Activated B cell treated with CpG ODN at 0.5 μM for 24 hours (primary cell): ENCODE measurements at regions not wholly inside any gene's neighbourhood (a gene's known extent, or its start where the extent isn't known, plus 50 kb on each side); places are given as distances from the start of the nearest gene placed in this dataset.

ENCODE experiments used
- ATAC-seq: fragments of 200-7000 bp; cut with Tn5 transposase; one replicate; pipeline ENCODE4 v1.10.0; 2021; ENCODE audit warnings: low read depth, mild to moderate bottlenecking, moderate library complexity
- CTCF ChIA-PET: fragments of 350-600 bp; sonication (Branson Sonifier 250); formaldehyde crosslinking; loops from one replicate; lab custom pipeline; 2021; ENCODE audit warnings: antibody characterized with exemption; lab: Charles Lee
- POLR2A ChIA-PET: fragments of 350-600 bp; sonication (Branson Sonifier 250); formaldehyde crosslinking; loops from one replicate; lab custom pipeline; 2021; ENCODE audit warnings: antibody characterized with exemption; lab: Charles Lee
- DNase-seq: peaks from one replicate; pipeline ENCODE4 v3.0.0; 2022
- H3K27ac Mint-ChIP-seq: one replicate; pipeline ENCODE4 v1.8.0; 2020; ENCODE audit warnings: mixed read lengths
- H3K27me3 Mint-ChIP-seq: one replicate; pipeline ENCODE4 v1.8.0; 2021; ENCODE audit warnings: mixed read lengths
- H3K36me3 Mint-ChIP-seq: one replicate; pipeline ENCODE4 v1.8.0; 2021; ENCODE audit warnings: low read depth, mixed read lengths
- H3K4me1 Mint-ChIP-seq: one replicate; pipeline ENCODE4 v1.8.0; 2021; ENCODE audit warnings: mixed read lengths
- H3K4me3 Mint-ChIP-seq: one replicate; pipeline ENCODE4 v1.8.0; 2020; ENCODE audit warnings: mild to moderate bottlenecking, mixed read lengths
- H3K9me3 Mint-ChIP-seq: one replicate; pipeline ENCODE4 v1.8.0; 2020; ENCODE audit warnings: mixed read lengths
- intact Hi-C: fragments of 100-400 bp; cut with micrococcal nuclease; formaldehyde crosslinking; loops from one replicate; pipeline ENCODE4 v1.15.1; 2024
- TF ChIP-seq, protein P1 (sequence below): fragments of 200-600 bp; IDR thresholded peaks from one replicate; pipeline ENCODE4 v1.8.0; 2022; ENCODE audit warnings: antibody characterized with exemption, mild to moderate bottlenecking

DNA sequence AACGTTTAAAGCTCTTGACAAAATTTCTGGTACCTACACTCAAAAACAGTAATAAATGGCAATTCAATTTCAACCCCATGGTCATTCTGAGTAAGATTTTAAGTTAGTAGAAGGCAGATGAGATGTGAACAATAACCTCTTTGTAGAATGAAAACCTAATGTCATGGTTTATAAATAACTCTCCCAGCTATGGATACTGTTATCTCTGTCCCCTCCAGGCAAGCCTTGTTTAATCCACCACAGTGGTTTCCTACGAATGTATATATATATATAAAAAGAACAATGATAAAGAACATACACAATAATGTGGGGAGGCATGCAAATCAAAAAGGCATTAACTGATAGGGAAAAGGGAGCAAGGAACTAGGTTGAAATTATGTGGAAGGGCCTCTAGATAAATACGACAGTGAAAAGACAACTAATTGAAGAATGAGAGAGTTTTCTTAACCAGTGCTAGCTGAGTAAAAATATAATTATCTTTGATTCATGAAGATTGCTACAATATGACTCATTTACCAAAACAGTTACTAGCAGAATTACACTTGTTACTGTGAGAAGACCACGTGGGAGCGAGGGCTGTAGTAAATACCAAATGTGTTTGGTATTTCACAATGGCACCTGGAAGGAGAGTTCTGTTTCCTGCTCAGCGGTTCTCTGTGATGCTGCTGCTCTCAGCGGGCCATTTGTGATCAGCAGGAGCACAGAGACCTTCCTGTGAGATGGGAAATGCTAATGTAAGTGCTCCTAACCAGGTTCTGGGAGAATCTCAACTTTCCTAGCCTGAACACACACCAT, 173.7 kb downstream of the MBOAT1 start:
- TF ChIP-seq, protein P1, sequence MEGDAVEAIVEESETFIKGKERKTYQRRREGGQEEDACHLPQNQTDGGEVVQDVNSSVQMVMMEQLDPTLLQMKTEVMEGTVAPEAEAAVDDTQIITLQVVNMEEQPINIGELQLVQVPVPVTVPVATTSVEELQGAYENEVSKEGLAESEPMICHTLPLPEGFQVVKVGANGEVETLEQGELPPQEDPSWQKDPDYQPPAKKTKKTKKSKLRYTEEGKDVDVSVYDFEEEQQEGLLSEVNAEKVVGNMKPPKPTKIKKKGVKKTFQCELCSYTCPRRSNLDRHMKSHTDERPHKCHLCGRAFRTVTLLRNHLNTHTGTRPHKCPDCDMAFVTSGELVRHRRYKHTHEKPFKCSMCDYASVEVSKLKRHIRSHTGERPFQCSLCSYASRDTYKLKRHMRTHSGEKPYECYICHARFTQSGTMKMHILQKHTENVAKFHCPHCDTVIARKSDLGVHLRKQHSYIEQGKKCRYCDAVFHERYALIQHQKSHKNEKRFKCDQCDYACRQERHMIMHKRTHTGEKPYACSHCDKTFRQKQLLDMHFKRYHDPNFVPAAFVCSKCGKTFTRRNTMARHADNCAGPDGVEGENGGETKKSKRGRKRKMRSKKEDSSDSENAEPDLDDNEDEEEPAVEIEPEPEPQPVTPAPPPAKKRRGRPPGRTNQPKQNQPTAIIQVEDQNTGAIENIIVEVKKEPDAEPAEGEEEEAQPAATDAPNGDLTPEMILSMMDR: no peak
- H3K4me3 Mint-ChIP-seq: no peak overlapping the region
- ATAC-seq: no peak
- no peak overlapping the region for H3K27ac Mint-ChIP-seq
- CTCF ChIA-PET: no interaction called here
- POLR2A ChIA-PET: no interaction called here
- no peak for DNase-seq
- H3K36me3 Mint-ChIP-seq: no peaks in the 10 kb centered on the region
- H3K4me1 Mint-ChIP-seq: no peaks in the 10 kb centered on the region
- H3K9me3 Mint-ChIP-seq: no peaks in the 10 kb centered on the region
- intact Hi-C loops: no loop called here
- H3K27me3 Mint-ChIP-seq: peaks cover 4% of the 10 kb centered on the region

DNA sequence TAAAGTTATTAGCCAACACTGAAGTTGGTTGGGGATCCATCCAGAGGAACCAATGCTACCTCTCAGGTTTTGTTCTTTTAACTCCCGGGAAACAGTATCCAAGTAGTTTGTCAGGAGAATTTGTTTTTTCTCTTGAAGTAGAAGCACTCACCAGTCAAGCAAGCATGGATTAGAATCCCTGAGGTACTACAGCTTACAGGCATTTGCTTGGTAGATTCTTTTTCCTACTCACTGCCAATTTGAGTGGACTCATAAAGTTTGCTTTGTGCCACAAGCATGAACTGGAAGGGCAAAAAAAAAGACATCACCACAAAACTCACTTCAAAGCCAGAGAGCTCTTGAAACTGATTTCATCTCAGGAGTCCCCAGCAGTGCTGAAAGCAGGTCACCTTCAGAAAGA, 167.4 kb downstream of the MBOAT1 start:
- POLR2A ChIA-PET: no interaction called here
- H3K27ac Mint-ChIP-seq: no peak overlapping the region
- no peaks in the 10 kb centered on the region for H3K4me1 Mint-ChIP-seq
- ATAC-seq (no peak), DNase-seq (no peak)
- no peak overlapping the region for H3K4me3 Mint-ChIP-seq
- intact Hi-C loops: no loop called here
- H3K36me3 Mint-ChIP-seq: no peaks in the 10 kb centered on the region
- TF ChIP-seq, protein P1: no peak
- CTCF ChIA-PET: no interaction called here
- H3K9me3 Mint-ChIP-seq: no peaks in the 10 kb centered on the region
- H3K27me3 Mint-ChIP-seq: peaks cover 2% of the 10 kb centered on the region
